Activated naive CD8-positive, alpha-beta T cell treated with anti-CD3 and anti-CD28 coated beads, Interleukin-2, amount 50 U/mL, for 16 hours (primary cell): ENCODE measurements at regions not wholly inside any gene's neighbourhood (a gene's known extent, or its start where the extent isn't known, plus 50 kb on each side); places are given as distances from the start of the nearest gene placed in this dataset.
"Not testable (repeated sequence)": the region's sequence is repeated elsewhere in the genome, so short reads cannot be mapped to it uniquely, and the experiment has no call there.

Experiments used
- DNase-seq: peaks from one replicate; pipeline ENCODE4 v3.0.0-alpha.2; 2020; ENCODE audit warnings: low read depth, low spot score

- no peak for DNase-seq
Observed at GRCh38 chr12:125305231-125305630, 240.0 kb downstream of the AACS start.

GRCh38 chr12:125310461-125310860 is 245.2 kb downstream of the AACS start:
- DNase-seq: no peak

GRCh38 chr12:125311050-125311449 is 245.8 kb downstream of the AACS start:
- no peak for DNase-seq

- DNase-seq: no peak
Observed at GRCh38 chr12:125312471-125312870, 247.2 kb downstream of the AACS start.

GRCh38 chr12:125314051-125314755 is 249.0 kb downstream of the AACS start:
- no peak for DNase-seq

GRCh38 chr12:125315771-125316170 is 250.5 kb downstream of the AACS start:
- no peak for DNase-seq

- DNase-seq: no peak
Observed at GRCh38 chr12:125320177-125320576, 254.9 kb downstream of the AACS start.

GRCh38 chr12:125324861-125325490 is 259.7 kb downstream of the AACS start:
- no peak for DNase-seq

- no peak for DNase-seq
Observed at GRCh38 chr12:125329239-125330102, 264.2 kb downstream of the AACS start.

- no peak for DNase-seq
Observed at GRCh38 chr12:125330645-125331341, 265.6 kb downstream of the AACS start.

- no peak for DNase-seq
Observed at GRCh38 chr12:125331342-125332052, 266.3 kb downstream of the AACS start.

- no peak for DNase-seq
Observed at GRCh38 chr12:125332900-125333299, 267.7 kb downstream of the AACS start.

GRCh38 chr12:125336246-125336645 is 271.0 kb downstream of the AACS start:
- no peak for DNase-seq

- DNase-seq: no peak
Observed at GRCh38 chr12:125340791-125341190, 275.6 kb downstream of the AACS start.

- DNase-seq: no peak
Observed at GRCh38 chr12:125341422-125341821, 276.2 kb downstream of the AACS start.

- no peak for DNase-seq
Observed at GRCh38 chr12:125343649-125344048, 278.4 kb downstream of the AACS start.

- DNase-seq: no peak
Observed at GRCh38 chr12:125346362-125346761, 281.1 kb downstream of the AACS start.

GRCh38 chr12:125351788-125352187 is 286.6 kb downstream of the AACS start:
- no peak for DNase-seq

GRCh38 chr12:125353002-125353401 is 287.8 kb downstream of the AACS start:
- DNase-seq: not testable (repeated sequence)

GRCh38 chr12:125353871-125354270 is 288.6 kb downstream of the AACS start:
- DNase-seq: no peak

GRCh38 chr12:125355614-125356013 is 290.4 kb downstream of the AACS start:
- DNase-seq: no peak
